Endothelial cell (in vitro differentiated cells): ENCODE measurements at regions not wholly inside any gene's neighbourhood (a gene's known extent, or its start where the extent isn't known, plus 50 kb on each side); places are given as distances from the start of the nearest gene placed in this dataset.

Experiments used
- DNase-seq: peaks from one replicate; pipeline ENCODE4 v3.0.0; 2021; ENCODE audit warnings: low spot score
- H3K27ac Mint-ChIP-seq: one replicate; pipeline ENCODE4 v1.8.0; 2021; ENCODE audit warnings: mixed read lengths, inconsistent platforms; ENCODE audit not compliant: unreplicated experiment
- H3K27me3 Mint-ChIP-seq: one replicate; pipeline ENCODE4 v1.8.0; 2021; ENCODE audit warnings: mild to moderate bottlenecking, moderate library complexity, mixed read lengths, inconsistent platforms; ENCODE audit not compliant: unreplicated experiment
- H3K36me3 Mint-ChIP-seq: one replicate; pipeline ENCODE4 v1.8.0; 2021; ENCODE audit warnings: mild to moderate bottlenecking, low read depth, mixed read lengths, inconsistent platforms; ENCODE audit not compliant: unreplicated experiment
- H3K4me1 Mint-ChIP-seq: one replicate; pipeline ENCODE4 v1.8.0; 2021; ENCODE audit warnings: mild to moderate bottlenecking, mixed read lengths, inconsistent platforms; ENCODE audit not compliant: unreplicated experiment
- H3K4me3 Mint-ChIP-seq: one replicate; pipeline ENCODE4 v1.8.0; 2021; ENCODE audit warnings: mild to moderate bottlenecking, mixed read lengths, inconsistent platforms; ENCODE audit not compliant: unreplicated experiment
- H3K9me3 Mint-ChIP-seq: one replicate; pipeline ENCODE4 v1.8.0; 2021; ENCODE audit warnings: mixed read lengths, inconsistent platforms; ENCODE audit not compliant: unreplicated experiment
- TF ChIP-seq, protein P1 (sequence below): fragments of 200-600 bp; sonication (generic); IDR thresholded peaks from one replicate; pipeline ENCODE4 v1.5.0; 2021; ENCODE audit warnings: antibody characterized with exemption; ENCODE audit not compliant: unreplicated experiment

DNA sequence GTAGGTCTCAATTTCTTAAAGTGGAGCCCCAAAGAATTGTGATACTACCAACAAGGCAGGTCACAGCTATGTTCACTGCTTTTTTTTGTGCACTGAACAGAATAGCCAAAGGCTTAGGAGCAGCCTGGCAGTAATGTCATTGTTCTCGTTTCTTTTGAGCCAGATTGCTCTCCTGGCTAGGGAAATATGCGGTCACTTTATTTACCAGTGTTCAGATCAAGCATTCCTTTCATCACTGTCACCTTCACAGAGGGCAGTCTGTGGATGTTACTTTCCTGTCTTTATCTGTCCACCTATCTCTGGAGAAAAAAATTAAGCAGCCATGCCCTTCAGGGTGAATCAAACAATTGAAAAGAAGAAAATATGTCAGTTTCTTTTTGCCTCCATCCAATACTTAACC lies 159.6 kb downstream of the BTG1 start:
- no peak for DNase-seq
- H3K4me3 Mint-ChIP-seq = no peak overlapping the region
- TF ChIP-seq, protein P1, sequence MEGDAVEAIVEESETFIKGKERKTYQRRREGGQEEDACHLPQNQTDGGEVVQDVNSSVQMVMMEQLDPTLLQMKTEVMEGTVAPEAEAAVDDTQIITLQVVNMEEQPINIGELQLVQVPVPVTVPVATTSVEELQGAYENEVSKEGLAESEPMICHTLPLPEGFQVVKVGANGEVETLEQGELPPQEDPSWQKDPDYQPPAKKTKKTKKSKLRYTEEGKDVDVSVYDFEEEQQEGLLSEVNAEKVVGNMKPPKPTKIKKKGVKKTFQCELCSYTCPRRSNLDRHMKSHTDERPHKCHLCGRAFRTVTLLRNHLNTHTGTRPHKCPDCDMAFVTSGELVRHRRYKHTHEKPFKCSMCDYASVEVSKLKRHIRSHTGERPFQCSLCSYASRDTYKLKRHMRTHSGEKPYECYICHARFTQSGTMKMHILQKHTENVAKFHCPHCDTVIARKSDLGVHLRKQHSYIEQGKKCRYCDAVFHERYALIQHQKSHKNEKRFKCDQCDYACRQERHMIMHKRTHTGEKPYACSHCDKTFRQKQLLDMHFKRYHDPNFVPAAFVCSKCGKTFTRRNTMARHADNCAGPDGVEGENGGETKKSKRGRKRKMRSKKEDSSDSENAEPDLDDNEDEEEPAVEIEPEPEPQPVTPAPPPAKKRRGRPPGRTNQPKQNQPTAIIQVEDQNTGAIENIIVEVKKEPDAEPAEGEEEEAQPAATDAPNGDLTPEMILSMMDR = no peak
- H3K27ac Mint-ChIP-seq = no peak overlapping the region
- H3K9me3 Mint-ChIP-seq = no peaks in the 10 kb centered on the region
- H3K36me3 Mint-ChIP-seq = no peaks in the 10 kb centered on the region
- no peaks in the 10 kb centered on the region for H3K27me3 Mint-ChIP-seq
- peaks cover 50% of the 10 kb centered on the region for H3K4me1 Mint-ChIP-seq

DNA sequence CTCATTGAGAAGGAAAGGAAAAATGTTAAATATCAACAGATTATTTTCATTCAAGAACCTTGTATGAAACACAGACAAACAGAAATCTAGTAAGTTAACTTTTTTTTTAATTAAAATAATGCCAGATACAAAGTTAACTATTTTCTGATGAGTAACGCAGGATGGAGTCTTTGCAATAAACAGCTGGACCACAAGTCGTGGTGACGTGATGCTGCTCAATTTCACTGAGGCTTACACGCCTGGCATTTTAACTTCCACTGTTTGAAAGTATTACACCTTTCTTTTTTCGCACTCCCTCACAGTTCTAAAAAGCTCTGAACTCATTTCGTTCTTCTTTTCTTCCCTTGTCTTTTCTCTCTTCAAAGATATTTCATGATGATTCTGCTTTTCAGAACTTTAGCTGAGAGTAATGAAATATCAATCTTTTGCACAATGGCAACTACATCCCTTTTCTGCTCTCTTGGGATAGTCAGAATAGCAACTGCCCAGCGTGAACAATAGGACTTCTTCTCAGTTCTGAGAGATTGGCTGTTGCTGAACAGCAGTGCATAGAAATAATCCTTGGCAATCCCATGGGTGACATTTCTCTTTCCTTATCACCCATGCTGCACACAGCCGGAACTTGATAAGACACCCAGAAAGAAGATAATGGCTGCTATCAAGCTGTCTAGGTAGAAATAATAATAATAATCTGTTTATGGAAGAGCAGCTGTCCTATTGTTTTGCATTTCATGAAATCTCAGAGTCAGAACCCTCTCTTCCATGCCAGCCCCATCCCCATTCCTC lies 160.5 kb downstream of the BTG1 start:
- TF ChIP-seq, protein P1 = no peak
- Mint-ChIP-seq H3K27me3 (no peaks in the 10 kb centered on the region), H3K4me1 (peaks cover 45% of the 10 kb centered on the region), H3K4me3 (no peak overlapping the region), H3K27ac (no peak overlapping the region), H3K9me3 (no peaks in the 10 kb centered on the region), H3K36me3 (no peaks in the 10 kb centered on the region)
- DNase-seq = no peak

DNA sequence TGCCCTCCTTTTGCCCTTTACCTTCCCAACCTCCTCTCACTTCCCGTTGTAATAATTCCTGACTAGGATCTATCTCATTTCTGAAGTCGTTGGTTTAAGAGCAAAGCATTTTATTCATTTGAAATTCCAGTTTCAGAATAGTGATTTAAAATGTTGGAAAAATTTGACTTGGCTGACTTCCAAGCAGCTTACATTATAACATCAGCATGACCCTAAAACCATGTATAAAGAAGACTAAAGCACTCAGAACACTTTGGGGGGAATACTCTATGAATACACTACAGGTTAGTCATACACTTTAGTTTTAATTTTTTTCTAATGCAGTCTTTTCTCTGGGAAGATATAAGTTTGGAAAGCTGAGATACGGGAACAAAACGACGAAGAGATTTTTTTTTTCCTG lies 161.1 kb downstream of the BTG1 start:
- Mint-ChIP-seq H3K27me3 (no peaks in the 10 kb centered on the region), H3K9me3 (no peaks in the 10 kb centered on the region), H3K4me3 (no peak overlapping the region), H3K4me1 (peaks cover 40% of the 10 kb centered on the region), H3K27ac (no peak overlapping the region), H3K36me3 (no peaks in the 10 kb centered on the region)
- TF ChIP-seq, protein P1 = no peak
- no peak for DNase-seq

DNA sequence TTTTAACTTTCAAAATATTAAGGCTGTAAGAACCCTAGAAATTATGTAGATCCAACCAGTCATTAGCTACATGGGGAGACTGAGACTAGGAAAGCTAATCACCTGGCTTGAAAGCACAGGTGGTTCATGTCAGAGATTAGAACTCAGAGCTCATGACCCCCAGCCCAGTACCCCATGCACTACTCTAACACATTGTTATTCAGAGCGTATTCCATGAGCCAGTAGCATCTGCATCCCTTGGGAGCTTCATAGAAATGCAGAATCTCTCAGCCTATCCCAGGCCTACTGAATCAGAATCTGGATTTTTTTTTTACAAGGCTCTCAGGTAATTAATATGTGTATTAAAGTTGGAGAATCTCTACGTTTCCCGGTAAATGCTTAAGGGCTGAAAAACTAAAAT lies 161.7 kb downstream of the BTG1 start:
- peaks cover 37% of the 10 kb centered on the region for H3K4me1 Mint-ChIP-seq
- H3K4me3 Mint-ChIP-seq = no peak overlapping the region
- no peaks in the 10 kb centered on the region for H3K27me3 Mint-ChIP-seq
- no peak overlapping the region for H3K27ac Mint-ChIP-seq
- no peak for DNase-seq
- no peaks in the 10 kb centered on the region for H3K36me3 Mint-ChIP-seq
- H3K9me3 Mint-ChIP-seq = no peaks in the 10 kb centered on the region
- TF ChIP-seq, protein P1 = no peak

DNA sequence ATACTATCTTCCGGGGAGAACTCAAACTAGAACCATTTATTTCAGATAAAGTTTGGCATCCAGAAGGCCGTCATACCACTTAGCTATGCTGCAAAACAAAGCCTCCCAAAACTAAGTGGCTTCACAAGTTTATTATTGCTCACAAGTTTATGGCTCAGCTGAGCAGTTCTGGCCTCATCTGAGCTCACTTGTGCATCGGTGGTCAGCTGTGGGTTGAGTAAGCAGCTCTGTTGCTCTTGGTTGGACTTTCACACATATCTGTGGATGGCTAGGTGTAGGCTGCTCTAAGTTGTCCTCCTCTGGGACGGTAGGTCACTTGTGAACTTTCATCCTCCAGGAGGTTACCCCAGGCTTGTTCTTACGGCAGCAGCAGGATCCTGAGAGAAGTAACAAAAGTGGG lies 162.7 kb downstream of the BTG1 start:
- H3K36me3 Mint-ChIP-seq = no peaks in the 10 kb centered on the region
- no peaks in the 10 kb centered on the region for H3K27me3 Mint-ChIP-seq
- TF ChIP-seq, protein P1 = no peak
- DNase-seq = no peak
- H3K4me3 Mint-ChIP-seq = no peak overlapping the region
- H3K27ac Mint-ChIP-seq = no peak overlapping the region
- peaks cover 28% of the 10 kb centered on the region for H3K4me1 Mint-ChIP-seq
- H3K9me3 Mint-ChIP-seq = no peaks in the 10 kb centered on the region
